Ovary (tissue), 3 donors: ENCODE measurements at regions not wholly inside any gene's neighbourhood (a gene's known extent, or its start where the extent isn't known, plus 50 kb on each side); places are given as distances from the start of the nearest gene placed in this dataset.

Experiments
- POLR2A ChIP-seq: fragments of 450-650 bp; IDR thresholded peaks from one replicate; pipeline ENCODE4 v1.6.1; 2017; ENCODE audit warnings: antibody characterized with exemption, mild to moderate bottlenecking, moderate library complexity
- TF ChIP-seq, protein P1 (sequence below), 3 donors: fragments of 450-650 bp in 2 of 3; fragments of 200-600 bp in 1 of 3; IDR thresholded peaks; one replicate each; pipeline versions ENCODE4 v1.5.1 to v1.8.0; 2016 to 2022; ENCODE audit warnings: antibody characterized with exemption in 3 of 3, mild to moderate bottlenecking in 1 of 3
- donor health status: DM: no; HTN: no; CAD: no.

DNA sequence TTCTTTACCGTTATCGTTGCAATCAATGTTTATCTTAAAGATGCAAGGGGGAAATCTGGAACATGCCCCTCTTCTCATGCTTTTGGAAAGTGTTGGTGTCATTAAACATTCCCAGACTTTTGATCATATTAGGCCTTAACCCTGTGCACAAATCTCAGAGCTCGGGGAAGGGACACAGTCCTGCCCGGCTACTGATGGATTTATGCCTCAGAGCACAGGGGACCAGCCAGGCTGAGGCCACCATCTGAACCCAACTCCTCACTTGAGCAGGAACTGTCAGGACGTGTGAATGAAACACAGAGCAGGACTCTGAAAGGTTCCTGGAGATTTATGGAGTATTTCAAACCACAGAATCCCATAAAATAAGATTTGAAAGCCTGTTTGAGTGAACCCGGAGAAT lies 132.0 kb upstream of the CXCL12 start:
- TF ChIP-seq, protein P1, sequence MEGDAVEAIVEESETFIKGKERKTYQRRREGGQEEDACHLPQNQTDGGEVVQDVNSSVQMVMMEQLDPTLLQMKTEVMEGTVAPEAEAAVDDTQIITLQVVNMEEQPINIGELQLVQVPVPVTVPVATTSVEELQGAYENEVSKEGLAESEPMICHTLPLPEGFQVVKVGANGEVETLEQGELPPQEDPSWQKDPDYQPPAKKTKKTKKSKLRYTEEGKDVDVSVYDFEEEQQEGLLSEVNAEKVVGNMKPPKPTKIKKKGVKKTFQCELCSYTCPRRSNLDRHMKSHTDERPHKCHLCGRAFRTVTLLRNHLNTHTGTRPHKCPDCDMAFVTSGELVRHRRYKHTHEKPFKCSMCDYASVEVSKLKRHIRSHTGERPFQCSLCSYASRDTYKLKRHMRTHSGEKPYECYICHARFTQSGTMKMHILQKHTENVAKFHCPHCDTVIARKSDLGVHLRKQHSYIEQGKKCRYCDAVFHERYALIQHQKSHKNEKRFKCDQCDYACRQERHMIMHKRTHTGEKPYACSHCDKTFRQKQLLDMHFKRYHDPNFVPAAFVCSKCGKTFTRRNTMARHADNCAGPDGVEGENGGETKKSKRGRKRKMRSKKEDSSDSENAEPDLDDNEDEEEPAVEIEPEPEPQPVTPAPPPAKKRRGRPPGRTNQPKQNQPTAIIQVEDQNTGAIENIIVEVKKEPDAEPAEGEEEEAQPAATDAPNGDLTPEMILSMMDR (IDR thresholded peaks at IDR 0.05): no peak
- no peak for TF ChIP-seq POLR2A
